ENCODE measurements at regions not wholly inside any gene's neighbourhood (a gene's known extent, or its start where the extent isn't known, plus 50 kb on each side); places are given as distances from the start of the nearest gene placed in this dataset.

GRCh38 chr3:124263168-124263567 lies 271.2 kb upstream of the ROPN1 start:
- no peak for TF ChIP-seq CTCF (IDR thresholded peaks at IDR 0.05; ENCODE audit: low read length)
- TF ChIP-seq EZH2 (optimal IDR thresholded peaks at IDR 0.05; ENCODE audit: low read depth, low read length) = no peak
- no peak for TF ChIP-seq EZH2phosphoT487 (IDR thresholded peaks at IDR 0.05; ENCODE audit: low read length)
